A673 (cell line): ENCODE measurements at regions not wholly inside any gene's neighbourhood (a gene's known extent, or its start where the extent isn't known, plus 50 kb on each side); places are given as distances from the start of the nearest gene placed in this dataset.

Experiments
- EZH2 ChIP-seq: fragments of 200-600 bp; sonication (generic); IDR thresholded peaks from 2 replicates; pipeline ENCODE4 v1.6.1; 2017; ENCODE audit warnings: borderline replicate concordance, low read depth, mild to moderate bottlenecking, mixed read lengths, antibody characterized with exemption, low read length; ENCODE audit not compliant: poor library complexity, severe bottlenecking
- TF ChIP-seq, protein P1 (sequence below): fragments of 300-800, 200-600 bp; sonication (generic); conservative IDR thresholded peaks from 2 replicates; pipeline ENCODE4 v1.5.1; 2017; ENCODE audit warnings: low read depth, mild to moderate bottlenecking, antibody characterized with exemption, low read length, moderate library complexity, mixed read lengths

GRCh38 chr7:21326921-21327320 is 101.0 kb upstream of the SP4 start:
- TF ChIP-seq, protein P1, sequence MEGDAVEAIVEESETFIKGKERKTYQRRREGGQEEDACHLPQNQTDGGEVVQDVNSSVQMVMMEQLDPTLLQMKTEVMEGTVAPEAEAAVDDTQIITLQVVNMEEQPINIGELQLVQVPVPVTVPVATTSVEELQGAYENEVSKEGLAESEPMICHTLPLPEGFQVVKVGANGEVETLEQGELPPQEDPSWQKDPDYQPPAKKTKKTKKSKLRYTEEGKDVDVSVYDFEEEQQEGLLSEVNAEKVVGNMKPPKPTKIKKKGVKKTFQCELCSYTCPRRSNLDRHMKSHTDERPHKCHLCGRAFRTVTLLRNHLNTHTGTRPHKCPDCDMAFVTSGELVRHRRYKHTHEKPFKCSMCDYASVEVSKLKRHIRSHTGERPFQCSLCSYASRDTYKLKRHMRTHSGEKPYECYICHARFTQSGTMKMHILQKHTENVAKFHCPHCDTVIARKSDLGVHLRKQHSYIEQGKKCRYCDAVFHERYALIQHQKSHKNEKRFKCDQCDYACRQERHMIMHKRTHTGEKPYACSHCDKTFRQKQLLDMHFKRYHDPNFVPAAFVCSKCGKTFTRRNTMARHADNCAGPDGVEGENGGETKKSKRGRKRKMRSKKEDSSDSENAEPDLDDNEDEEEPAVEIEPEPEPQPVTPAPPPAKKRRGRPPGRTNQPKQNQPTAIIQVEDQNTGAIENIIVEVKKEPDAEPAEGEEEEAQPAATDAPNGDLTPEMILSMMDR: no peak
- TF ChIP-seq EZH2: no peak
